CD14-positive monocyte (primary cell): ENCODE measurements at regions not wholly inside any gene's neighbourhood (a gene's known extent, or its start where the extent isn't known, plus 50 kb on each side); places are given as distances from the start of the nearest gene placed in this dataset.

ENCODE experiments used
- DNase-seq, 3 donors: peaks; one replicate each; pipeline ENCODE4 v3.0.0-alpha.2; 2011 to 2022
- H2AFZ ChIP-seq: 2 replicates; pipeline ENCODE4 v1.6.0; 2012; ENCODE audit warnings: mild to moderate bottlenecking, low read depth, low read length, inconsistent platforms; ENCODE audit not compliant: insufficient read depth, poor library complexity, severe bottlenecking
- H3K27ac ChIP-seq, 2 donors: 1 replicate in 1 of 2; 2 replicates in 1 of 2; pipeline ENCODE4 v1.5.1; 2012 to 2013; ENCODE audit warnings: low read length in 2 of 2, control low read depth in 1 of 2, inconsistent platforms in 1 of 2, low read depth in 1 of 2, mild to moderate bottlenecking in 1 of 2
- H3K27me3 ChIP-seq, 2 donors: one replicate each; pipeline versions ENCODE4 v1.6.0 to v1.6.1; 2011 to 2013; ENCODE audit warnings: low read length in 2 of 2; ENCODE audit not compliant: control insufficient read depth in 2 of 2, insufficient read depth in 2 of 2
- H3K36me3 ChIP-seq, 2 donors: replicated peaks in 1 of 2; 1 replicate in 1 of 2; 2 replicates in 1 of 2; pipeline versions ENCODE4 v1.5.1 to v1.6.1; 2012 to 2013; ENCODE audit warnings: low read length in 2 of 2, control low read depth in 1 of 2, inconsistent platforms in 1 of 2, mild to moderate bottlenecking in 1 of 2; ENCODE audit not compliant: insufficient read depth in 2 of 2, control insufficient read depth in 1 of 2
- H3K4me1 ChIP-seq, 2 donors: 1 replicate in 1 of 2; 2 replicates in 1 of 2; pipeline versions ENCODE4 v1.5.1 to v1.6.1; 2012 to 2013; ENCODE audit warnings: low read length in 2 of 2, control low read depth in 1 of 2, inconsistent platforms in 1 of 2, mild to moderate bottlenecking in 1 of 2, moderate library complexity in 1 of 2; ENCODE audit not compliant: insufficient read depth in 2 of 2, control insufficient read depth in 1 of 2
- H3K4me2 ChIP-seq: replicated peaks from 2 replicates; pipeline ENCODE3; 2012; ENCODE audit warnings: low read length, moderate library complexity, mild to moderate bottlenecking; ENCODE audit not compliant: poor library complexity, severe bottlenecking; ENCODE audit errors: extremely low read depth
- H3K4me3 ChIP-seq, 3 experiments: fragments of 200-600 bp in 1 of 3; sonication (generic) in 1 of 3; replicated peaks in 1 of 3; 1 replicate in 2 of 3; 2 replicates in 1 of 3; pipeline ENCODE4 v1.5.1; 2011 to 2013; ENCODE audit warnings: low read length in 3 of 3, mild to moderate bottlenecking in 3 of 3, control low read depth in 2 of 3, low read depth in 2 of 3, inconsistent platforms in 1 of 3, moderate library complexity in 1 of 3
- H3K79me2 ChIP-seq: 2 replicates; pipeline ENCODE4 v1.6.0; 2012; ENCODE audit warnings: mild to moderate bottlenecking, control low read depth, inconsistent platforms, low read length, moderate library complexity; ENCODE audit not compliant: insufficient read depth
- H3K9ac ChIP-seq: 2 replicates; pipeline ENCODE4 v1.6.0; 2017; ENCODE audit warnings: low read length, mild to moderate bottlenecking; ENCODE audit not compliant: insufficient read depth, poor library complexity, severe bottlenecking
- H3K9me3 ChIP-seq, 2 donors: replicated peaks in 1 of 2; 1 replicate in 1 of 2; 2 replicates in 1 of 2; pipeline versions ENCODE4 v1.5.1 to v1.6.1; 2012 to 2013; ENCODE audit warnings: low read length in 2 of 2, control low read depth in 1 of 2; ENCODE audit not compliant: control insufficient read depth in 1 of 2, insufficient read depth in 1 of 2
- H4K20me1 ChIP-seq: 2 replicates; pipeline ENCODE4 v1.6.0; 2012; ENCODE audit warnings: mild to moderate bottlenecking, low read length, control low read depth, moderate library complexity; ENCODE audit not compliant: insufficient read depth
- H3K27ac Mint-ChIP-seq, 7 donors: one replicate each; pipeline ENCODE4 v1.8.0; 2020; ENCODE audit warnings: mild to moderate bottlenecking in 7 of 7, mixed read lengths in 7 of 7, moderate library complexity in 6 of 7, inconsistent platforms in 2 of 7
- H3K27me3 Mint-ChIP-seq, 3 donors: one replicate each; pipeline ENCODE4 v1.8.0; 2021 to 2022; ENCODE audit warnings: low read depth in 3 of 3, mild to moderate bottlenecking in 3 of 3, mixed read lengths in 3 of 3, moderate library complexity in 3 of 3, inconsistent platforms in 1 of 3
- H3K36me3 Mint-ChIP-seq, 2 donors: one replicate each; pipeline ENCODE4 v1.8.0; 2020; ENCODE audit warnings: mixed read lengths in 2 of 2, inconsistent platforms in 1 of 2, mild to moderate bottlenecking in 1 of 2
- H3K4me1 Mint-ChIP-seq: one replicate; pipeline ENCODE4 v1.8.0; 2020; ENCODE audit warnings: mild to moderate bottlenecking, mixed read lengths
- H3K4me3 Mint-ChIP-seq, 2 donors: one replicate each; pipeline ENCODE4 v1.8.0; 2020; ENCODE audit warnings: mild to moderate bottlenecking in 2 of 2, mixed read lengths in 2 of 2, moderate library complexity in 1 of 2
- H3K9me3 Mint-ChIP-seq, 7 donors: one replicate each; pipeline ENCODE4 v1.8.0; 2020 to 2022; ENCODE audit warnings: mixed read lengths in 7 of 7, mild to moderate bottlenecking in 6 of 7, moderate library complexity in 6 of 7, inconsistent platforms in 2 of 7
- WGBS: methylation state at CpG from one replicate; pipeline ENCODE4 v1.1.5; 2013; ENCODE audit warnings: missing lambda C conversion rate; ENCODE audit not compliant: insufficient coverage; 5-methylcytosine and 5-hydroxymethylcytosine counted together
- intact Hi-C, 2 donors: fragments of 100-400 bp; cut with micrococcal nuclease; formaldehyde crosslinking; loops; one replicate each; pipeline versions ENCODE4 v1.15.0 to v1.15.1; 2023
- TF ChIP-seq, protein P1 (sequence below): fragments of 200-600 bp; IDR thresholded peaks from one replicate; pipeline ENCODE4 v1.8.0; 2022; ENCODE audit warnings: antibody characterized with exemption, mild to moderate bottlenecking

DNA sequence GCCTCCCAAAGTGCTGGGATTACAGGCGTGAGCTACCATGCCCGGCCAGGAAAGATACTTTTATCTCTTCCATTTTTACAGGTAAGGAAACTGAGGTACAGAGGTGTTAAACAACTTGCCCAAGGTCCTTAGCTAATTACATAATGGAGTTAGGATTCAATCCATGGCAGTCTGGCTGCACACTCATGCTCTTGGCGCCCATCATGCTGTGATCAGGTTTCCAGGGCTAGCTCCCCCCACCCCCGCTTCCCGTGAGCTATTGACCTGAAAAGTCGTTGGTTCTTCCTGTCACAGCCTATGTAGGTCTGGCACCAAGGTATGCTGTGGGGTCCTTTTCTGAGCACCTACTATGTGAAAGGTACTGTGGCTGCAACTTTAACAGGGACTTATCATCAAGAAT is 55.9 kb upstream of the LARS2 start:
- H3K27me3 Mint-ChIP-seq: peaks cover 1 to 9% (median 2%) of the 10 kb centered on the region in 3 donors
- H3K36me3 Mint-ChIP-seq: no peaks in the 10 kb centered on the region
- H3K4me3 Mint-ChIP-seq: no peak overlapping the region
- no peaks in the 10 kb centered on the region for H3K4me1 Mint-ChIP-seq
- no peaks in the 10 kb centered on the region for H3K27me3 ChIP-seq
- no peaks in the 10 kb centered on the region for H3K9me3 ChIP-seq
- H3K4me2 ChIP-seq: no peak overlapping the region
- H3K79me2 ChIP-seq: no peaks in the 10 kb centered on the region
- no peak overlapping the region for H3K27ac Mint-ChIP-seq
- no peak overlapping the region for H2AFZ ChIP-seq
- TF ChIP-seq, protein P1, sequence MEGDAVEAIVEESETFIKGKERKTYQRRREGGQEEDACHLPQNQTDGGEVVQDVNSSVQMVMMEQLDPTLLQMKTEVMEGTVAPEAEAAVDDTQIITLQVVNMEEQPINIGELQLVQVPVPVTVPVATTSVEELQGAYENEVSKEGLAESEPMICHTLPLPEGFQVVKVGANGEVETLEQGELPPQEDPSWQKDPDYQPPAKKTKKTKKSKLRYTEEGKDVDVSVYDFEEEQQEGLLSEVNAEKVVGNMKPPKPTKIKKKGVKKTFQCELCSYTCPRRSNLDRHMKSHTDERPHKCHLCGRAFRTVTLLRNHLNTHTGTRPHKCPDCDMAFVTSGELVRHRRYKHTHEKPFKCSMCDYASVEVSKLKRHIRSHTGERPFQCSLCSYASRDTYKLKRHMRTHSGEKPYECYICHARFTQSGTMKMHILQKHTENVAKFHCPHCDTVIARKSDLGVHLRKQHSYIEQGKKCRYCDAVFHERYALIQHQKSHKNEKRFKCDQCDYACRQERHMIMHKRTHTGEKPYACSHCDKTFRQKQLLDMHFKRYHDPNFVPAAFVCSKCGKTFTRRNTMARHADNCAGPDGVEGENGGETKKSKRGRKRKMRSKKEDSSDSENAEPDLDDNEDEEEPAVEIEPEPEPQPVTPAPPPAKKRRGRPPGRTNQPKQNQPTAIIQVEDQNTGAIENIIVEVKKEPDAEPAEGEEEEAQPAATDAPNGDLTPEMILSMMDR: no peak
- no peaks in the 10 kb centered on the region for H3K36me3 ChIP-seq
- intact Hi-C loops: no loop called here
- H3K9me3 Mint-ChIP-seq: peaks cover 0 to 2% (median 0%) of the 10 kb centered on the region in 7 donors
- H3K9ac ChIP-seq: no peak overlapping the region
- H4K20me1 ChIP-seq: no peaks in the 10 kb centered on the region
- H3K4me3 ChIP-seq: no peak overlapping the region
- H3K4me1 ChIP-seq: no peaks in the 10 kb centered on the region
- WGBS: 100% methylated on average over 3 of the region's 6 CpGs
- no peak for DNase-seq
- H3K27ac ChIP-seq: no peak overlapping the region

- no CpG with 5 or more reads among the region's 4 CpGs for WGBS
- no peak overlapping the region for H3K27ac Mint-ChIP-seq
Observed at GRCh38 chr3:45332901-45333407, 55.4 kb upstream of the LARS2 start.

More at GRCh38 chr3:45332901-45333407, 55.4 kb upstream of the LARS2 start:
- DNase-seq: no peak
- Mint-ChIP-seq H3K4me1 (no peaks in the 10 kb centered on the region), H3K4me3 (no peak overlapping the region), H3K27me3 (peaks cover 1 to 9% (median 2%) of the 10 kb centered on the region in 3 donors), H3K36me3 (no peaks in the 10 kb centered on the region), H3K9me3 (peaks cover 0 to 2% (median 0%) of the 10 kb centered on the region in 7 donors)
- H3K4me2 ChIP-seq: no peak overlapping the region
- no peak overlapping the region for H3K4me3 ChIP-seq
- no peaks in the 10 kb centered on the region for H3K27me3 ChIP-seq
- TF ChIP-seq, protein P1: no peak
- intact Hi-C loops: no loop called here
- H3K36me3 ChIP-seq: no peaks in the 10 kb centered on the region
- no peak overlapping the region for H3K9ac ChIP-seq
- no peak overlapping the region for H2AFZ ChIP-seq
- H3K4me1 ChIP-seq: no peaks in the 10 kb centered on the region
- H4K20me1 ChIP-seq: no peaks in the 10 kb centered on the region
- no peak overlapping the region for H3K27ac ChIP-seq
- no peaks in the 10 kb centered on the region for H3K79me2 ChIP-seq
- no peaks in the 10 kb centered on the region for H3K9me3 ChIP-seq
